PC-3 (cell line): ENCODE measurements at regions not wholly inside any gene's neighbourhood (a gene's known extent, or its start where the extent isn't known, plus 50 kb on each side); places are given as distances from the start of the nearest gene placed in this dataset.

Experiments used
- EZH2phosphoT487 ChIP-seq: fragments of 300-600 bp; sonication (generic); IDR thresholded peaks from 2 replicates; pipeline ENCODE4 v1.6.1; 2018; ENCODE audit warnings: mild to moderate bottlenecking, antibody characterized with exemption, low read length, borderline replicate concordance
- TF ChIP-seq, protein P1 (sequence below): fragments of 300-600 bp; sonication (generic); conservative IDR thresholded peaks from 2 replicates; pipeline ENCODE4 v1.5.1; 2017; ENCODE audit warnings: antibody characterized with exemption, low read depth, mild to moderate bottlenecking, low read length

DNA sequence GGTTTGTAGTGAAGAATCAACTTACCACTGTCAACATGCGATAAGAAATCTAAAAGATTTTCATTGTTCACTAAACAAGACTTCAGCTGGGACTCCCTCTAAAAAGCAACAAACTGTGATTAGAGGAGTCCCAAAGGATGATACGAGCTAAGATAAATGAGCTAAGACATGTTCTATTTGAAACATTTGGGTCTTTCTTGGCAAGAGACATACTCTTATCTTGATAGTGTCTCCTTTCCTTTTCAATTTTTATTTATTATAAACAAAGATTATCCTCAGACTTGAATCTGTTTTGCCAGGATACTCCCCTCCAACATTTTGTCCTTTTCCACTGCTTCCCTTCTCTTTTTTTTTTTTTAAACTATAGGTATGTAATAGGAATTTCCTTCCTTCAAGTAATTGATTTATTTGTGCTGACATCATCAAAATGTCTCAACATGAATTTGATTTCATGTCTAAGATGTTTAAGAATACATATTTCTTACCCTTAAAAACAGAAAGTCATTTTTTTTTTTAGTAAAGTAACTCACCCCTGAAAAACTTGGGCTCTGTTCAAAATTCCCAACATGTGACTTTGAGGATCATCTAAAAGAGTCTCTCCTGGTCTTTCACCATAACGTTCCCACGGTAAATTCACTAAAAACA lies 158.4 kb upstream of the NRP1 start:
- no peak for TF ChIP-seq EZH2phosphoT487
- TF ChIP-seq, protein P1, sequence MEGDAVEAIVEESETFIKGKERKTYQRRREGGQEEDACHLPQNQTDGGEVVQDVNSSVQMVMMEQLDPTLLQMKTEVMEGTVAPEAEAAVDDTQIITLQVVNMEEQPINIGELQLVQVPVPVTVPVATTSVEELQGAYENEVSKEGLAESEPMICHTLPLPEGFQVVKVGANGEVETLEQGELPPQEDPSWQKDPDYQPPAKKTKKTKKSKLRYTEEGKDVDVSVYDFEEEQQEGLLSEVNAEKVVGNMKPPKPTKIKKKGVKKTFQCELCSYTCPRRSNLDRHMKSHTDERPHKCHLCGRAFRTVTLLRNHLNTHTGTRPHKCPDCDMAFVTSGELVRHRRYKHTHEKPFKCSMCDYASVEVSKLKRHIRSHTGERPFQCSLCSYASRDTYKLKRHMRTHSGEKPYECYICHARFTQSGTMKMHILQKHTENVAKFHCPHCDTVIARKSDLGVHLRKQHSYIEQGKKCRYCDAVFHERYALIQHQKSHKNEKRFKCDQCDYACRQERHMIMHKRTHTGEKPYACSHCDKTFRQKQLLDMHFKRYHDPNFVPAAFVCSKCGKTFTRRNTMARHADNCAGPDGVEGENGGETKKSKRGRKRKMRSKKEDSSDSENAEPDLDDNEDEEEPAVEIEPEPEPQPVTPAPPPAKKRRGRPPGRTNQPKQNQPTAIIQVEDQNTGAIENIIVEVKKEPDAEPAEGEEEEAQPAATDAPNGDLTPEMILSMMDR = no peak
